GM12875 (cell line): ENCODE measurements at regions not wholly inside any gene's neighbourhood (a gene's known extent, or its start where the extent isn't known, plus 50 kb on each side); places are given as distances from the start of the nearest gene placed in this dataset.

Source experiments
- H3K4me3 ChIP-seq: one replicate; pipeline ENCODE4 v1.5.1; 2011; ENCODE audit warnings: low read depth, low read length, control low read depth
- TF ChIP-seq, protein P1 (sequence below): IDR thresholded peaks from 2 replicates; pipeline ENCODE4 v1.5.1; 2011; ENCODE audit warnings: low read depth, mild to moderate bottlenecking, control low read depth, inconsistent platforms, low read length, moderate library complexity, borderline replicate concordance; ENCODE audit not compliant: insufficient read depth

DNA sequence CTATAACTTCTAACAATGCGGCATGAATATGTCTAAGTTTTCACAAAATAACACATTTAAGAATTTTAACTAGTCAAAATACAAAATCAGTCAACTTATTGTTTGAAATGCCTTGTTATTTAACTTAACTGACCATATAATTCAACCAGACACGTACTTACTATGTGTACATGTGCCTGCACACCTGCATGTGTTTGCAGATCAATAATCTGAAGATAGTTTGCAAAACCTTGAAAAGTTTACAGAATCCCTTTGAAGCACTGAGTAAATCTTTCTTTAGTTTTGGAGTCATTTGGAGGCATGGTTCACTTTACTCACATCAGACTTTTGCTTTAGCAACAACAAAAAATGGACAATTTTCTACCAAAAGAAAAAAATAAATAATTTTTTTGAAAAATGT is 363.8 kb downstream of the PMP22 start:
- H3K4me3 ChIP-seq: no peak overlapping the region
- TF ChIP-seq, protein P1, sequence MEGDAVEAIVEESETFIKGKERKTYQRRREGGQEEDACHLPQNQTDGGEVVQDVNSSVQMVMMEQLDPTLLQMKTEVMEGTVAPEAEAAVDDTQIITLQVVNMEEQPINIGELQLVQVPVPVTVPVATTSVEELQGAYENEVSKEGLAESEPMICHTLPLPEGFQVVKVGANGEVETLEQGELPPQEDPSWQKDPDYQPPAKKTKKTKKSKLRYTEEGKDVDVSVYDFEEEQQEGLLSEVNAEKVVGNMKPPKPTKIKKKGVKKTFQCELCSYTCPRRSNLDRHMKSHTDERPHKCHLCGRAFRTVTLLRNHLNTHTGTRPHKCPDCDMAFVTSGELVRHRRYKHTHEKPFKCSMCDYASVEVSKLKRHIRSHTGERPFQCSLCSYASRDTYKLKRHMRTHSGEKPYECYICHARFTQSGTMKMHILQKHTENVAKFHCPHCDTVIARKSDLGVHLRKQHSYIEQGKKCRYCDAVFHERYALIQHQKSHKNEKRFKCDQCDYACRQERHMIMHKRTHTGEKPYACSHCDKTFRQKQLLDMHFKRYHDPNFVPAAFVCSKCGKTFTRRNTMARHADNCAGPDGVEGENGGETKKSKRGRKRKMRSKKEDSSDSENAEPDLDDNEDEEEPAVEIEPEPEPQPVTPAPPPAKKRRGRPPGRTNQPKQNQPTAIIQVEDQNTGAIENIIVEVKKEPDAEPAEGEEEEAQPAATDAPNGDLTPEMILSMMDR: no peak

- TF ChIP-seq, protein P1: peak; percentile 15; the same call in 1 of the 2 replicates
- no peak overlapping the region for H3K4me3 ChIP-seq
These were observed 378.9 kb downstream of the PMP22 start for GRCh38 chr17:14886200-14886739.

DNA sequence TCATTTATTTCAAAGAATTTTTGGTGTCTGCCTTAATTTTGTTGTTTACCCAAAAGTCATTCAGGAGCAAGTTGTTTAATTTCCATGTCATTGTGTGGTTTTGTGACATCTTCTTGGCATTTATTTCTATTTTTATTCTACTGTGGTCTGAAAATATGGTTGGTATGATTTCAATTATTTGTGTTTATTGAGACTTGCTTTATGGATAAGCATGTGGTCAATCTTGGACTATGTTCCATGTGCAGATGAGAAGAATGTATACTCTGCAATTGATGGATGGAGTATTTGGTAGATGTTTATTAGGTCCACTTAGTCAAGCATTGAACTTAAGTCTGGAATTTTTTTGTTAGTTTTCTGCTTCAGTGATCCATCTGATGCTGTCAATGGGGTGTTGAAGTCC is 383.0 kb downstream of the PMP22 start:
- no peak overlapping the region for H3K4me3 ChIP-seq
- TF ChIP-seq, protein P1: no peak

GRCh38 chr17:14875557-14876412 is 389.3 kb downstream of the PMP22 start:
- TF ChIP-seq, protein P1: no peak
- H3K4me3 ChIP-seq: no peak overlapping the region

DNA sequence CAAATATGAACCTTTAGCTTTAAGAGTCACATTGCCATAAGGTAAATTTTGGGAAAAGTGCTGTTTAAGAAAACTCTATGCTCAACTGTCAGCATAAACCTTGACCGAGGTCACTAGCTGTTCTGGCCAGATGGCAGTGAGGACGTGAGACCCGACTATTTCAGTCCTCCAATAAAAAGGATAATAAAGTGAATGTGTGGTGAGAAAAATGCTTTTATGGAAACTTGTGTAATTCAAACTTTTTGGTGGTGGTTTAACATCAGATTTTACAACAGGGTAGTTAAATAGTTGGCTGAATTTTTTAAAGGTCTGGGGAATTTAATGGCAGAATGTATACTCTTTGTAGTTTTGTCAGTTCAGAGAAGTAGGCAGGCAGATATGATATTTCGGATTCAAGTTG is 391.1 kb downstream of the PMP22 start:
- TF ChIP-seq, protein P1: no peak
- no peak overlapping the region for H3K4me3 ChIP-seq

GRCh38 chr17:14873540-14873939 is 391.6 kb downstream of the PMP22 start:
- TF ChIP-seq, protein P1: no peak
- H3K4me3 ChIP-seq: no peak overlapping the region

DNA sequence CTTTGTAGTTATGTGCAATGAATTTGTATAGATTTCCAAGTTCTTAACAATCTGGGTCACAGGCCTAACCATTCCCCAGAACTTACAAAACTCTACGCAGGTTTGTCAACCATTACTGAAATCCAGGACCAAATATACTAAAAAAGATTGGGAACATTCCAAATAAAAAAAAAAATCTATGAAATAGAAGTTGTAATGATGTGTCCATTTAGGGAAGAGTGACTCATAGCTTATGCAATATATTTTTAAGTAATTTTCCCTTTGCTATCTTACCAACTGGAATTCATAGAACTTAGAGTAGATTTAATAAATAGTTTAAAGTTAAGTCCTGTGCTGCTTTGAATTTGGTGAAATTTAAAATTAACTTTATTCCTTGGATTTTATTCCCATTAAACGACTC is 393.2 kb downstream of the PMP22 start:
- H3K4me3 ChIP-seq: no peak overlapping the region
- TF ChIP-seq, protein P1: no peak
